Dedifferentiated amniotic fluid mesenchymal stem cell (primary cell): ENCODE measurements at regions not wholly inside any gene's neighbourhood (a gene's known extent, or its start where the extent isn't known, plus 50 kb on each side); places are given as distances from the start of the nearest gene placed in this dataset.

ENCODE experiments used
- DNase-seq: peaks from one replicate; pipeline ENCODE4 v3.0.0-alpha.2; 2016; ENCODE audit errors: extremely low spot score

DNA sequence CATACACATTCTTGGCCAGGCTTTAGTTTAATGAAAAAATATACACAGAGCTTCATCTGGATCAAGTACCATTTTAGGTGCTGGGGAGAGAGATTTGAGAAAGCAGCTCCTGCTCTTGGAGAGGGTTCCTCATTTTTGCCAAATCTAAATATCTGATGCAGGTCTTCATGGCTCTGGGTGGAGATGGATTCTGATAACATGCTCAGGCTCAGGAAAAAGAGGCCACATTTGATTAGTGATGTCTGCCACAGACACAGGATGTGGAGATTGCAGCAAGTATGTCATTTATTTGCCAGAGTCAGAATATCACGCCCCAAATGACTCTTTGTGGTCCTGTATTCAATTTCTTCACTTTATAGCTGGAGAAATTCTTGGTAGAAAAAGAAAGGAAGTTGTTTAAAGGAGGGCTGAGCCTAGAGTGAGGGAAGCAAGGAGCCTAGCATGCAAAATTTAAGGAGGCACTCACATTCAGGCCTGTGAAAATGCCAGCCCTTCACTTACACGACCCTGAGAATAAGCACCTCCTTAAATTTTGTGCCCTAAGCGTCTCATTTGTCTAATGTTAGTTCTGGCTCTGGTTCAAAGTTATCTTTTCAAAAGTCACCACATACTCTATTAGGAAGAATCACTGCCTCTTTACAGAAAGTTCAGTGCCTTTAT, 492.9 kb upstream of the TBX3 start:
- no peak for DNase-seq

DNA sequence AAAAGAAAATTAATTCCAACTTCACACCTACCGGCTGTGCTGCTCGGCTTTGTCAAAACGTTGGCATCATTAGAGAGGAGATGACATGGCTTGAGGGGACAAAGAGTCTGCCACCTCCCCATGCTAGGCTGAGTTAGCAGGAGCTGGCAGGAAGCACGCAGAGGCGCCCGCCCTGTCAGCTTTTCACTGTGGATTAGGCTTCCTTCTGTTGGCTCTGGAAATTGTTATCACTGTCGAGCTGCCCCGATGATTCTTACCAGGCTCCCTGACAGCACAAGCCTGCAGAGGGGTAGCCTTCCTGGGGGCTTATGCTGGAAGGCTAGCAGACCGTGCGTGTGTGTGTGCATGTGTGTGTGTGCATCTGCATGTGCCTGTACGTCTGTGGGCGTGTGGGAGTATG, 490.9 kb upstream of the TBX3 start:
- no peak for DNase-seq

GRCh38 chr12:115172521-115172920, 488.5 kb upstream of the TBX3 start:
- peak; percentile 80 for DNase-seq

GRCh38 chr12:115169981-115170380, 486.0 kb upstream of the TBX3 start:
- no peak for DNase-seq

DNA sequence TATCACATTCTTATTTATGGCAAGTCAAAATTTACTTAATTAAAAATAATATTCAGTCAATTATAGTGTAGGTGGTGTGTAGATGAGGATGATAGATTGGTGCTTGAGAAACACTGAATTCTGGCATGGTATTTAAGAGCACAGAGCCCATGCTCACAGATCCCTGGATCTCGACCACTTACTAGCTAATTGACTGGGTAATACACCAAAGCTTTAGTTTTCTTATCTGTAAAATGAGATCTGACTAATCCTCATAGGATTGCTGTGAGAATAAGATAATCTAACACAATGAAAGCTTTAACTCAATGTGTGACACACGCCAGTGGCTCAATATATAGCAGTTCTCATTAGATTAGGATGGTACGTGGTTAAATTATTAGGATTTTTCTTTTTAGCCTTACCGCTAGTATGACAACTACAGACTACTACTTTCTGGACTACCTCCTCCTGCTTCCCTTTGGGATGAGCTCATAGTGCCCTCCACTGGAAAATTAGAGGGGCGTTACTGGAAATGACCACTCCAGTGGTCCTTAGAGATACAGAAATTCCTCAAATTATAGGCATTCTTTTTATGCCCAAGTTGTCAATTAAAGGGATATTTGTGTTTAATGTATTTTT, 482.8 kb upstream of the TBX3 start:
- no peak for DNase-seq

DNA sequence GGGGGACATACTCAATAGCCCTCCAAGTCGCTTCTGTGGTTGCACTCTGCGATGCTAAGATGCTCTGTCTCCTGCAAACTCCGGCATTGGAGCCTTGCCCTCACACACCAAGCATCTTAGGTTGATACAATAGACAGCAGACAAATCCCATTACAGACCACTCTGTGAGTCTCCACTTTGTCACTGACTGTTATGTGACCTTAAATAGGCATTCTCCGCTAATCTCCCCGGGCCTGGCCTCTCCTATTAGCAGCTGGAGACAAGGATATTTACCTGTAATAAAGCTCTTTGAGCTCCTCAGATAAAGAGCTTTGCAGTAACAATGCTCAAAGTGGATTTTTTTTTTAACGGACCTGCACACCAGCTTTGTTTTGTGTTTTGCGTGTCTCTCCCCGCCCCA, 479.7 kb upstream of the TBX3 start:
- no peak for DNase-seq

DNA sequence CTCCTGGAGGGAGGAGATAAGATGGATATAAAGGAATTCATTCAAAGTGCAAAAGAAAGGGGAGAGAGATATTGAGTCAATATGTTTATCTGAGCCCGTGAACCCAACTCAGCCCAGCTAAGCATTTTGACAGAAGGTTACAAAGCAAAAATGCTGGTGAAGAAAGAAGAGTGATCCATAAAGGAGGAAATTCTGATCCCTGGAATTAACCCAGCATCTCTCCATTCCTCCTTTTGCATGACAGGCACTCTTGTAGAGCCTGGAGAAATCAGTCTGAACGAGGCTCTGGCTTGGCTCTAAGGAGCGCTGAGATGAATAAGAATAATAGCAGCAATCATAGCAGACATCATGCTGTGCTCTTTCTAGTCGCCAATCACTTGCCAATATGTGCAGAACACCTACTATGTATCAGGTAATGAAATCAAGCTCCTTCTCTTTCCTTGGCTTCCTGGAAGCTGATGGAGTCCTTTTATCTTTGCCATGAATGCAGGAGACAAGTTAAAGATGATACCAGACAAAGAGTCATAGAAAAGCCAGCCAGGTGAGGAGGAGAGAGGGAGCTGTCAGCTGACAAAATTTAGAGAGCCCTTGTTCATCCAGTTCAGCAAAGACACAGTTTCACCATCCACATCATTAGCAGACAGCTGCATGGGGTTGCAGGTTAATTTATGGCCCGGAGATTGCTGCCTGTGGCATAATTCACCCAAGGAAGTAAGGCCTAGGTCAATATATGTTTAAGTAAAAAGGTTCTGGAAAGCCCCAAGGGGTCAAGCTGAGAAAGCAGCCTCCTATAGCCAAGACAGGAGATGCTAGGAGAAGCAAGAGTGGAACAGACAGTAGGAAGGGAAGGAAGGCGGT, 476.5 kb upstream of the TBX3 start:
- DNase-seq: no peak

DNA sequence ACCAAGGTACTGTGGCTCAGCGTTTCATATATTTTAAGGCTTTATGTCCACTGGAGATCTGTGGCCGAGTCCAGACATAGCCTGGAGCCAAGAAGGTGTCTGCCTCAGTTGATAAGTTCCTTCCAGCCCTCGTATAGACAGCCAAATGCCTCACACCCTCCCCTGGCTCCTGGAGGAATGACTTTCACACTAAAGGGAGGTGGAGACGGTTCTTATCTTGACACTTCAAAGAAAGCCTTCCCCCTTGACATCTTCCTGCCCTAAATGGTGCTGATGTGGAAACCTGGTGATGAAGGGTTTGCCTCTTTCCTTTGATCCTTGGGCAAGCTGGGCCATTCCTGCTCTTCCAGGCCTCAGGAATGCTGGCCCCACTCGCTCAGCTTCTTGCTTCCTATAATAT, 474.8 kb upstream of the TBX3 start:
- DNase-seq: no peak

- no peak for DNase-seq
Observed at GRCh38 chr12:115155665-115156645, 472.0 kb upstream of the TBX3 start.

- DNase-seq: peak; percentile 68
Observed at GRCh38 chr12:115149685-115150378, 465.9 kb upstream of the TBX3 start.

- DNase-seq: no peak
Observed at GRCh38 chr12:115149279-115149678, 465.3 kb upstream of the TBX3 start.

DNA sequence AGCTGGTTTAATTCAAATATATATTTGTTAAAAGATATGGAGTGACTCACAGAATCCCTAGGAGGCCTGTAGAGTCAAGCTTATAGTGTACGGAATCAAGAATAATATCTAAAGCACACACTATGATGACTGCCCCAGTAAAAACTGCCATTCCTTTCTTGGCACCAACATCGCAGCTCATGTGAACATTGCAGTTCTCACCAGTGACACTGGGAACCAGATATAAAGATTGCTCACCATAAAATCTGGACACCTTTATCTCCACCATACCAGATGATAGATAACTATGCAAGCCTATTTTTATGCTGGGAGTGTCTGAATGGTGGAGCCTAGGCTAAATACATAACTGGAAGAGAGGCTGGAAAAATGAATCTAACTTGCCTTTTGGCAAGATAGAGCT, 463.9 kb upstream of the TBX3 start:
- no peak for DNase-seq

GRCh38 chr12:115146453-115146852, 462.5 kb upstream of the TBX3 start:
- no peak for DNase-seq

DNA sequence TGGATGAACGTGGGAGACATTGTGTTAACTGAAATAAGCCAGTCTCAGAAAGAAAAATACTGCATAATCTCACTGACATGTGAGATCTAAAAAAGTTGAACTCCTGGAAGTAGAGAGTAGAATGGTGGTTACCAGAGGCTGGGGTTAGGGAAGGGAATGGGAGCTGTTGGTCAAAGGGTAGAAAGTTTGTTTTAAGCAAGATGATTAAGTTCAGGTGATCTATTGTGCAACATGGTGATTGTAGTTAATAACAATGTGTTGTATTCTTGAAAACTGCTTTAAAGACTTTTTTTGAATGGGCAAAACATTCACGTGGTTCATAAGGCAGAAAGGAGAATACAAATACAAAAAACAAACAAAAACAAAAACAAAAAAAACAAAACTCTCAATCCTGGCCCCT, 460.4 kb upstream of the TBX3 start:
- DNase-seq: no peak

GRCh38 chr12:115140981-115141655, 457.1 kb upstream of the TBX3 start:
- no peak for DNase-seq

DNA sequence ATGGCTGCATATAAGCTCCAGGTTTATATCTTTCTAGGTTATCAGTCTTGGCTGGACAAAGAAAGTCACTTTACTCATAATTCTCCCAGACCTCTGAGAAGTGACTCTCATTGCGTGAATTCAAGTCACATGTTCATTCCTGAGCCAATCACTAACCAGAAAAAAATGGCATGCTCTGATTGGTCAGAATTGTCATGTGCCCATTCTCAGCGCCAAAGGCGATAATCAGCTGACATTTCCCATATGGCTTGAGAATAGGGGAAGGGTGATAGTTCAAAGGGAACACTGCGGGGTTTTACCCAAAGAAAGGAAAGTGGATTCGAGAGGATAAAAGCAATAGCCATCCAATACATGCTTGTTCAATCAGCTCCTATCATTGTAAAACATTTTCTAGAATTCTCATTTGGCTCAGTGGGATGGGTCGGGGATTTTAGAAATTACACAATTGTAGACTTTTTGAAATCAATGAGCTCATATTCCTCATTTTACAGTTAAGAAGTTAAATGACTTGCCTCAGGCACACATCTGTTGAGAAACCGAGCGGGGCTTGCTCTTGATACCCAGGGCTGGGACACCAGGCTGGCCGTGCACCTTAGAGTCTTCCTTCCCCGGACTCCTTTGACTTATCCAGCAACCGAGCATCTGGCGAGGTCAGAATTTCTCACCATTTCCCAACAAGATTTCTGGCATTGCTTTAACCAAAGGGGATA, 454.0 kb upstream of the TBX3 start:
- DNase-seq: no peak

DNA sequence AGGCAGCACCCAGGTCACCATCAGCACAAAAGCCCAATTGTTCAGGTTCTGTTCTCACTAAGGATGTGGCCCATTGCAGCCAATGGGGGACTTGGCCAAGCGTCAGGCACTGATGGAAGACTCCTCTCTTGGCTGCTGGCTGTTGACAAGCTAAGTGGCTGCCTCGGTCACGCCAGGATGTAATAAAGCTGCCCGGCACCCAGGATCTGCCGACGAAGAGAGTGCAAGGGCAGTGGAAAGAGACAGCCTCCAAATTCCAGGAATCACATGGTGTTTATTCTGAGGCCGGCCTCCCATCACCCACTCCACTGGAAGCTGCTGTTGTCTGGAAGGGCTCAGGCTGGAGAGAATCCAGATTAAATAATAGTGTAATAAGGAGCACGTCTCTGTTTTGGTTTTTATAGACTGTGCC, 451.8 kb upstream of the TBX3 start:
- no peak for DNase-seq

- no peak for DNase-seq
Observed at GRCh38 chr12:115134298-115134697, 450.3 kb upstream of the TBX3 start.

DNA sequence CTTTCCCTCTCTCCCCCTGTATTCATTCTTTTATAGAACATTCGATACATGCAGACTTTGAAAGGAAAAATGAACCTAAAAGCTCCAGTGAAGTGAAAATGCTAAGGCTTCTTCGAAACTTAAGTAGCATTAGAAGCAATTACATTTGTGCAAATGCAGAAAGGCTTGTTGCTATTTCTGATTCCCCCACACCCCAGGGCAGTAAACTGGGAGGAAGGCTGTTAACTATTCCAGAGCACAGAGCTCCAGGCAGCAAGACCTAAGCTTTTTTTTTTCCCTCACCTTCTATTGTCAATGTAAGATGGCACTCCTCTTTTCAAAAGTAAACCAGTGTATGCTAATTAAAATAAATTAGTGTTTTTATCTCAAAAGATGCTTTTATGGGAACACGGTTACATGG, 448.9 kb upstream of the TBX3 start:
- no peak for DNase-seq

GRCh38 chr12:115132145-115132544, 448.2 kb upstream of the TBX3 start:
- DNase-seq: peak; percentile 85
